ENCODE measurements at regions not wholly inside any gene's neighbourhood (a gene's known extent, or its start where the extent isn't known, plus 50 kb on each side); places are given as distances from the start of the nearest gene placed in this dataset.

DNA sequence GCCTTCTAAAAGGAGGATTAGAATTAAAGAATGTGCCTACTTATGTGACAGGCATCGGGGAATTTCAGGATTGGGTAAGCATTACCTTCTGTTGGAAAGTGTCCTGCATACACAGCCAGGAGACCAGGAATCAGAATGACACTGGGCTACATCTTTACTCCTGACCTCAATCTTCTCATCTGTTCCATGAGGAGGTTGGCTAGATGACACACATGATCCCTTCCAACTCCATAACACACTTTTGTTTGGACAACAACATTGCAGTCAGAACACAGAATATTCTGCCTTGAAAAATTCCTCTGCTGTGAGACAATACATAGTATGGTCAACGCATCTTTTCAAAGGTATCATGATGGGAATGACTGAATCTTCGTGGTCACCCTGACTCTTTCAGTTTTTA is 1281.2 kb upstream of the SORCS1 start:
- H3K4me1 Mint-ChIP-seq = no peaks in the 10 kb centered on the region; the same call in 2 of the 3 replicates
- no peak overlapping the region for H3K4me3 Mint-ChIP-seq
- Histone ChIP-seq H3K27ac (ENCODE audit: low read depth) (no peak overlapping the region), H2AFZ (no peak overlapping the region), H3K9me2 (ENCODE audit: insufficient read depth) (0 out of 2 replicates have a peak, but pooled peaks cover under 1% of the 10 kb centered on the region), H3K79me2 (replicated peaks; ENCODE audit: insufficient read depth) (no peaks in the 10 kb centered on the region), H3K4me3 (no peak overlapping the region), H3K36me3 (ENCODE audit: insufficient read depth) (no peaks in the 10 kb centered on the region), H3K4me2 (no peak overlapping the region), H3K27me3 (ENCODE audit: insufficient read depth) (no peaks in the 10 kb centered on the region), H3F3A (replicated peaks; ENCODE audit: low read depth) (no peaks in the 10 kb centered on the region), H3K4me1 (ENCODE audit: insufficient read depth) (no peaks in the 10 kb centered on the region), H4K20me1 (replicated peaks; ENCODE audit: insufficient read depth) (no peaks in the 10 kb centered on the region)
- no peak for ATAC-seq
- H3K27ac Mint-ChIP-seq = no peak overlapping the region
- TF ChIP-seq, protein P1, sequence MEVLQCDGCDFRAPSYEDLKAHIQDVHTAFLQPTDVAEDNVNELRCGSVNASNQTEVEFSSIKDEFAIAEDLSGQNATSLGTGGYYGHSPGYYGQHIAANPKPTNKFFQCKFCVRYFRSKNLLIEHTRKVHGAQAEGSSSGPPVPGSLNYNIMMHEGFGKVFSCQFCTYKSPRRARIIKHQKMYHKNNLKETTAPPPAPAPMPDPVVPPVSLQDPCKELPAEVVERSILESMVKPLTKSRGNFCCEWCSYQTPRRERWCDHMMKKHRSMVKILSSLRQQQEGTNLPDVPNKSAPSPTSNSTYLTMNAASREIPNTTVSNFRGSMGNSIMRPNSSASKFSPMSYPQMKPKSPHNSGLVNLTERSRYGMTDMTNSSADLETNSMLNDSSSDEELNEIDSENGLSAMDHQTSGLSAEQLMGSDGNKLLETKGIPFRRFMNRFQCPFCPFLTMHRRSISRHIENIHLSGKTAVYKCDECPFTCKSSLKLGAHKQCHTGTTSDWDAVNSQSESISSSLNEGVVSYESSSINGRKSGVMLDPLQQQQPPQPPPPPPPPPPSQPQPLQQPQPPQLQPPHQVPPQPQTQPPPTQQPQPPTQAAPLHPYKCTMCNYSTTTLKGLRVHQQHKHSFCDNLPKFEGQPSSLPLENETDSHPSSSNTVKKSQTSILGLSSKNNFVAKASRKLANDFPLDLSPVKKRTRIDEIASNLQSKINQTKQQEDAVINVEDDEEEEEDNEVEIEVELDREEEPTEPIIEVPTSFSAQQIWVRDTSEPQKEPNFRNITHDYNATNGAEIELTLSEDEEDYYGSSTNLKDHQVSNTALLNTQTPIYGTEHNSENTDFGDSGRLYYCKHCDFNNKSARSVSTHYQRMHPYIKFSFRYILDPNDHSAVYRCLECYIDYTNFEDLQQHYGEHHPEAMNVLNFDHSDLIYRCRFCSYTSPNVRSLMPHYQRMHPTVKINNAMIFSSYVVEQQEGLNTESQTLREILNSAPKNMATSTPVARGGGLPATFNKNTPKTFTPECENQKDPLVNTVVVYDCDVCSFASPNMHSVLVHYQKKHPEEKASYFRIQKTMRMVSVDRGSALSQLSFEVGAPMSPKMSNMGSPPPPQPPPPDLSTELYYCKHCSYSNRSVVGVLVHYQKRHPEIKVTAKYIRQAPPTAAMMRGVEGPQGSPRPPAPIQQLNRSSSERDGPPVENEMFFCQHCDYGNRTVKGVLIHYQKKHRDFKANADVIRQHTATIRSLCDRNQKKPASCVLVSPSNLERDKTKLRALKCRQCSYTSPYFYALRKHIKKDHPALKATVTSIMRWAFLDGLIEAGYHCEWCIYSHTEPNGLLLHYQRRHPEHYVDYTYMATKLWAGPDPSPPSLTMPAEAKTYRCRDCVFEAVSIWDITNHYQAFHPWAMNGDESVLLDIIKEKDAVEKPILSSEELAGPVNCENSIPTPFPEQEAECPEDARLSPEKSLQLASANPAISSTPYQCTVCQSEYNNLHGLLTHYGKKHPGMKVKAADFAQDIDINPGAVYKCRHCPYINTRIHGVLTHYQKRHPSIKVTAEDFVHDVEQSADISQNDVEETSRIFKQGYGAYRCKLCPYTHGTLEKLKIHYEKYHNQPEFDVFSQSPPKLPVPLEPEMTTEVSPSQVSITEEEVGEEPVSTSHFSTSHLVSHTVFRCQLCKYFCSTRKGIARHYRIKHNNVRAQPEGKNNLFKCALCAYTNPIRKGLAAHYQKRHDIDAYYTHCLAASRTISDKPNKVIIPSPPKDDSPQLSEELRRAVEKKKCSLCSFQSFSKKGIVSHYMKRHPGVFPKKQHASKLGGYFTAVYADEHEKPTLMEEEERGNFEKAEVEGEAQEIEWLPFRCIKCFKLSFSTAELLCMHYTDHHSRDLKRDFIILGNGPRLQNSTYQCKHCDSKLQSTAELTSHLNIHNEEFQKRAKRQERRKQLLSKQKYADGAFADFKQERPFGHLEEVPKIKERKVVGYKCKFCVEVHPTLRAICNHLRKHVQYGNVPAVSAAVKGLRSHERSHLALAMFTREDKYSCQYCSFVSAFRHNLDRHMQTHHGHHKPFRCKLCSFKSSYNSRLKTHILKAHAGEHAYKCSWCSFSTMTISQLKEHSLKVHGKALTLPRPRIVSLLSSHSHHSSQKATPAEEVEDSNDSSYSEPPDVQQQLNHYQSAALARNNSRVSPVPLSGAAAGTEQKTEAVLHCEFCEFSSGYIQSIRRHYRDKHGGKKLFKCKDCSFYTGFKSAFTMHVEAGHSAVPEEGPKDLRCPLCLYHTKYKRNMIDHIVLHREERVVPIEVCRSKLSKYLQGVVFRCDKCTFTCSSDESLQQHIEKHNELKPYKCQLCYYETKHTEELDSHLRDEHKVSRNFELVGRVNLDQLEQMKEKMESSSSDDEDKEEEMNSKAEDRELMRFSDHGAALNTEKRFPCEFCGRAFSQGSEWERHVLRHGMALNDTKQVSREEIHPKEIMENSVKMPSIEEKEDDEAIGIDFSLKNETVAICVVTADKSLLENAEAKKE (CRISPR knock-in tag; IDR thresholded peaks at IDR 0.05) = no peak
- no peak for DNase-seq (ENCODE audit: low spot score)
- no peaks in the 10 kb centered on the region; the same call in 2 of the 3 replicates for H3K9me3 Mint-ChIP-seq
- H3K27me3 Mint-ChIP-seq (ENCODE audit: insufficient read depth, low read depth, poor library complexity) = no peaks in the 10 kb centered on the region
- no peaks in the 10 kb centered on the region for H3K36me3 Mint-ChIP-seq (ENCODE audit: low read depth)

DNA sequence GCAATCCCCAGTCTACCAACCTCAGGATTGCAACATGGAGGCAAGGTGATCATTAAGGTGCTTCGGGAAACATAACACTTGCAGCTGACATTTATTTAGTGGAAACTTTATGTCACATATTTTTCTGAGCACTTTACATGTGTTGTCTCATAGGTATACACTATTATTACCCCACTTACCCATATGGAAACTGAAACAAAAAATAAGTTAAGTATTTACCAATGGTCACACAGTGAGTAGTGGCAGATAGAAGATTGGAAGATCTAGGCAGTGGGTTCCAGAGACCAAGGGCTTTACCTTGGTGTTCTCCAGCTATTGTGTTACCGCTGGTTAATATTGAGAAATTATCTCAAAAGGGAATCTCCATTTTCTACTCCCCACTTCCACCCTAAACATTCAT is 1279.1 kb upstream of the SORCS1 start:
- ATAC-seq (no peak), DNase-seq (ENCODE audit: low spot score) (no peak)
- H3K27me3 ChIP-seq (ENCODE audit: insufficient read depth) = no peaks in the 10 kb centered on the region
- no peaks in the 10 kb centered on the region; the same call in 2 of the 3 replicates for H3K4me1 Mint-ChIP-seq
- H4K20me1 ChIP-seq (replicated peaks; ENCODE audit: insufficient read depth) = no peaks in the 10 kb centered on the region
- H3F3A ChIP-seq (replicated peaks; ENCODE audit: low read depth) = no peaks in the 10 kb centered on the region
- no peak overlapping the region for H3K4me2 ChIP-seq
- no peaks in the 10 kb centered on the region for H3K36me3 ChIP-seq (ENCODE audit: insufficient read depth)
- H3K4me1 ChIP-seq (ENCODE audit: insufficient read depth) = no peaks in the 10 kb centered on the region
- H3K27ac Mint-ChIP-seq = no peak overlapping the region
- H3K4me3 ChIP-seq = no peak overlapping the region
- 0 out of 2 replicates have a peak, but pooled peaks cover 3% of the 10 kb centered on the region for H3K9me2 ChIP-seq (ENCODE audit: insufficient read depth)
- no peak overlapping the region for H3K27ac ChIP-seq (ENCODE audit: low read depth)
- H3K79me2 ChIP-seq (replicated peaks; ENCODE audit: insufficient read depth) = no peaks in the 10 kb centered on the region
- H3K27me3 Mint-ChIP-seq (ENCODE audit: insufficient read depth, low read depth, poor library complexity) = no peaks in the 10 kb centered on the region
- H3K36me3 Mint-ChIP-seq (ENCODE audit: low read depth) = no peaks in the 10 kb centered on the region
- no peak overlapping the region for H2AFZ ChIP-seq
- H3K9me3 Mint-ChIP-seq = no peaks in the 10 kb centered on the region; the same call in 2 of the 3 replicates
- no peak overlapping the region for H3K4me3 Mint-ChIP-seq
- TF ChIP-seq, protein P1 (CRISPR knock-in tag; IDR thresholded peaks at IDR 0.05) = no peak
- TF ChIP-seq ZNF331 (CRISPR knock-in tag; IDR thresholded peaks at IDR 0.05; ENCODE audit: low read depth) (no peak), EZH2 (IDR thresholded peaks at IDR 0.05; ENCODE audit: low read depth, unreplicated experiment) (no peak), POLR2AphosphoS5 (IDR thresholded peaks at IDR 0.05; ENCODE audit: low read depth) (no peak), CREB1 (CRISPR knock-in tag; IDR thresholded peaks at IDR 0.05; ENCODE audit: low read depth) (no peak), ZNF114 (CRISPR knock-in tag; IDR thresholded peaks at IDR 0.05) (no peak), JUNB (IDR thresholded peaks at IDR 0.05; ENCODE audit: unreplicated experiment) (no peak)

Data from GM23338 (cell line).